ENCODE measurements at regions not wholly inside any gene's neighbourhood (a gene's known extent, or its start where the extent isn't known, plus 50 kb on each side); places are given as distances from the start of the nearest gene placed in this dataset.

GRCh38 chr12:86826051-86826450 is 569.9 kb upstream of the MGAT4C start:
- TF ChIP-seq CTCF (IDR thresholded peaks at IDR 0.05; ENCODE audit: low read length) (no peak), EZH2 (IDR thresholded peaks at IDR 0.05; ENCODE audit: borderline replicate concordance, low read length) (no peak)

Data from OCI-LY1 (cell line).